BE2C (cell line): ENCODE measurements at regions not wholly inside any gene's neighbourhood (a gene's known extent, or its start where the extent isn't known, plus 50 kb on each side); places are given as distances from the start of the nearest gene placed in this dataset.

Experiments
- DNase-seq: peaks from one replicate; pipeline ENCODE4 v3.0.0-alpha.2; 2020
- H3K27me3 ChIP-seq: fragments of 250-450 bp; sonication (Bioruptor Pico); 2 replicates; pipeline ENCODE4 v1.5.1; 2020; ENCODE audit warnings: mild to moderate bottlenecking
- H3K36me3 ChIP-seq: fragments of 250-450 bp; sonication (Bioruptor Pico); 2 replicates; pipeline ENCODE4 v1.5.1; 2020; ENCODE audit warnings: mild to moderate bottlenecking
- H3K4me1 ChIP-seq: fragments of 250-450 bp; sonication (Bioruptor Pico); 2 replicates; pipeline ENCODE4 v1.5.1; 2020
- H3K4me3 ChIP-seq: 2 replicates; pipeline ENCODE4 v1.5.1; 2011; ENCODE audit warnings: low read depth, low read length
- H3K9me3 ChIP-seq: fragments of 250-450 bp; sonication (Bioruptor Pico); 2 replicates; pipeline ENCODE4 v1.5.1; 2020
- TF ChIP-seq, protein P1 (sequence below): IDR thresholded peaks from 2 replicates; pipeline ENCODE4 v1.5.1; 2012; ENCODE audit warnings: mild to moderate bottlenecking, low read depth, low read length

DNA sequence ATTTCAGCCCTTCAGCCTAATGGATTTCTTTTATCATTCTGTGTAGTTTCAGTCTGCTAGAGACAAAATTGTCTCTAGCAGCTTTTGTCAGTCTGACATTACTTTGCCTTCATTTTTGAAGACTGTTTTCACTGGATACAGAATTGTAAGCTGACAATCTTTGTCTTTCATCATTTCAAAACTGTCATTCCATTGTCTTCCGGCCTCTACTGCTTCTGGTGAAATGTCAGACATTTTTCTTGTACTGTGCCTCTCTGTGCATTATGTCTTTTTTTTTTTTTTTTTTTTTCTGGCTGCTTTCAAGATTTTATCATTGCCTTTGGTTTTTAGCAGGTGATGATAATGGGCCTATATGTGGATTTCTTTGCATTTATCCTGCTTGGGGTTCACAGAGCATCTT is 51.3 kb upstream of the ZNF169 start:
- H3K4me1 ChIP-seq = no peaks in the 10 kb centered on the region; the same call in 1 of the 2 replicates
- no peaks in the 10 kb centered on the region for H3K27me3 ChIP-seq
- H3K36me3 ChIP-seq = no peaks in the 10 kb centered on the region
- H3K9me3 ChIP-seq = no peaks in the 10 kb centered on the region
- H3K4me3 ChIP-seq = no peak overlapping the region
- TF ChIP-seq, protein P1, sequence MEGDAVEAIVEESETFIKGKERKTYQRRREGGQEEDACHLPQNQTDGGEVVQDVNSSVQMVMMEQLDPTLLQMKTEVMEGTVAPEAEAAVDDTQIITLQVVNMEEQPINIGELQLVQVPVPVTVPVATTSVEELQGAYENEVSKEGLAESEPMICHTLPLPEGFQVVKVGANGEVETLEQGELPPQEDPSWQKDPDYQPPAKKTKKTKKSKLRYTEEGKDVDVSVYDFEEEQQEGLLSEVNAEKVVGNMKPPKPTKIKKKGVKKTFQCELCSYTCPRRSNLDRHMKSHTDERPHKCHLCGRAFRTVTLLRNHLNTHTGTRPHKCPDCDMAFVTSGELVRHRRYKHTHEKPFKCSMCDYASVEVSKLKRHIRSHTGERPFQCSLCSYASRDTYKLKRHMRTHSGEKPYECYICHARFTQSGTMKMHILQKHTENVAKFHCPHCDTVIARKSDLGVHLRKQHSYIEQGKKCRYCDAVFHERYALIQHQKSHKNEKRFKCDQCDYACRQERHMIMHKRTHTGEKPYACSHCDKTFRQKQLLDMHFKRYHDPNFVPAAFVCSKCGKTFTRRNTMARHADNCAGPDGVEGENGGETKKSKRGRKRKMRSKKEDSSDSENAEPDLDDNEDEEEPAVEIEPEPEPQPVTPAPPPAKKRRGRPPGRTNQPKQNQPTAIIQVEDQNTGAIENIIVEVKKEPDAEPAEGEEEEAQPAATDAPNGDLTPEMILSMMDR = no peak
- no peak for DNase-seq
